ENCODE measurements at regions not wholly inside any gene's neighbourhood (a gene's known extent, or its start where the extent isn't known, plus 50 kb on each side); places are given as distances from the start of the nearest gene placed in this dataset.
"Not testable (repeated sequence)": the region's sequence is repeated elsewhere in the genome, so short reads cannot be mapped to it uniquely, and the experiment has no call there.

DNA sequence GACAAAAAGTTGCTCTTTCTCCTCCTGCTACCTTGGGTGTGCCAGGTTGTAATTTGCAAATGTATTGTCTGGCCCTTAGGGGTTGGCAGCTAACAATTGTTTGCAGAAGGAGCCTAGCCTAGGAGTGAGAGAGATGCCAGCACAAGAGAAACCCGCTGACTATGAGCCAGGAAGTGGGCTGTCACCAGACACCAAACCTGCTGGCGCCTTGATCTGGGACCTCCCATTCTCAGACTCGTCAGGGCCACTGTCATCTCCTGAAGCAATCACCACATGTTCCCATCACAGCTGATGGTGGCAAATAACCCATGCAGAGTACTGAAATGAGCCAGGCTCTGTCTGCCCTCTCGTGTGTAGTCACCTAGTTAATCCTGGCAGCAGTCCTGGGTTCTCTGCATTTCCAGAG is 406.4 kb upstream of the NPAP1 start:
- H3K4me3 ChIP-seq = no peak overlapping the region
- no peak overlapping the region for H3K27ac ChIP-seq (replicated peaks in 1 of 4)
- H3K27me3 ChIP-seq = no peaks in the 10 kb centered on the region
- intact Hi-C loops (cut with DNase I) = no loop called here
- H3K4me1 ChIP-seq = peaks cover 0 to 9% (median 0%) of the 10 kb centered on the region in 4 donors
- WGBS = 40% methylated on average over 2 of the region's 4 CpGs
- H3K9me3 ChIP-seq = no peaks in the 10 kb centered on the region
- TF ChIP-seq EP300 (IDR thresholded peaks at IDR 0.05) (no peak), POLR2AphosphoS5 (IDR thresholded peaks at IDR 0.05) (no peak)
- TF ChIP-seq, protein P1, sequence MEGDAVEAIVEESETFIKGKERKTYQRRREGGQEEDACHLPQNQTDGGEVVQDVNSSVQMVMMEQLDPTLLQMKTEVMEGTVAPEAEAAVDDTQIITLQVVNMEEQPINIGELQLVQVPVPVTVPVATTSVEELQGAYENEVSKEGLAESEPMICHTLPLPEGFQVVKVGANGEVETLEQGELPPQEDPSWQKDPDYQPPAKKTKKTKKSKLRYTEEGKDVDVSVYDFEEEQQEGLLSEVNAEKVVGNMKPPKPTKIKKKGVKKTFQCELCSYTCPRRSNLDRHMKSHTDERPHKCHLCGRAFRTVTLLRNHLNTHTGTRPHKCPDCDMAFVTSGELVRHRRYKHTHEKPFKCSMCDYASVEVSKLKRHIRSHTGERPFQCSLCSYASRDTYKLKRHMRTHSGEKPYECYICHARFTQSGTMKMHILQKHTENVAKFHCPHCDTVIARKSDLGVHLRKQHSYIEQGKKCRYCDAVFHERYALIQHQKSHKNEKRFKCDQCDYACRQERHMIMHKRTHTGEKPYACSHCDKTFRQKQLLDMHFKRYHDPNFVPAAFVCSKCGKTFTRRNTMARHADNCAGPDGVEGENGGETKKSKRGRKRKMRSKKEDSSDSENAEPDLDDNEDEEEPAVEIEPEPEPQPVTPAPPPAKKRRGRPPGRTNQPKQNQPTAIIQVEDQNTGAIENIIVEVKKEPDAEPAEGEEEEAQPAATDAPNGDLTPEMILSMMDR (IDR thresholded peaks at IDR 0.05) = no peak
- H3K36me3 ChIP-seq = no peaks in the 10 kb centered on the region
- no peak for DNase-seq (ENCODE audit: extremely low spot score)

DNA sequence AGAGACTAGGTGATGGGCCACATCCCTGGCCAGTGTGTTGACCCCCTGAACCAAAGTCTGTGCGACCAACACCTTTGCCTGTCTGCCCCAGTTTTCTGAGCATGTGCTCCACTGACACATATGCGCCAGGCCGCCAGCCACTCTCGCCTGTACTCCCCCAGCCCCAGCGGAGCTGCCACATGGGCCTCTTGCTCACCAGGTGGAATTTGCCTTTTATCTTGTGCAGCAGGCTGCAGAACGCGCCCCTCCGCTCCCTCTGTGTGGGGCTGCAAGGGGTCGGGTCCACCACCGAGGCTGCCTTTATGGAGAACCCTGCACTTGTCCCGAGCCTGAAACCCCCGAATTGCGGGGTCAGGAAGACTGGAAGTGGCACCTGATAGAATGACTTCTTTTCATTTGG is 405.7 kb upstream of the NPAP1 start:
- no peaks in the 10 kb centered on the region for H3K36me3 ChIP-seq
- H3K27ac ChIP-seq (replicated peaks in 1 of 4) = no peak overlapping the region
- intact Hi-C loops (cut with DNase I) = no loop called here
- no peak for DNase-seq (ENCODE audit: extremely low spot score)
- peaks cover 0 to 9% (median 0%) of the 10 kb centered on the region in 4 donors for H3K4me1 ChIP-seq
- no peaks in the 10 kb centered on the region for H3K9me3 ChIP-seq
- WGBS = 100% methylated on average over 2 of the region's 13 CpGs
- H3K4me3 ChIP-seq = no peak overlapping the region
- TF ChIP-seq POLR2A (IDR thresholded peaks at IDR 0.05; ENCODE audit: low read depth) (no peak), POLR2AphosphoS5 (IDR thresholded peaks at IDR 0.05) (no peak), EP300 (IDR thresholded peaks at IDR 0.05) (no peak)
- TF ChIP-seq, protein P1 (IDR thresholded peaks at IDR 0.05) = no peak
- H3K27me3 ChIP-seq = no peaks in the 10 kb centered on the region

DNA sequence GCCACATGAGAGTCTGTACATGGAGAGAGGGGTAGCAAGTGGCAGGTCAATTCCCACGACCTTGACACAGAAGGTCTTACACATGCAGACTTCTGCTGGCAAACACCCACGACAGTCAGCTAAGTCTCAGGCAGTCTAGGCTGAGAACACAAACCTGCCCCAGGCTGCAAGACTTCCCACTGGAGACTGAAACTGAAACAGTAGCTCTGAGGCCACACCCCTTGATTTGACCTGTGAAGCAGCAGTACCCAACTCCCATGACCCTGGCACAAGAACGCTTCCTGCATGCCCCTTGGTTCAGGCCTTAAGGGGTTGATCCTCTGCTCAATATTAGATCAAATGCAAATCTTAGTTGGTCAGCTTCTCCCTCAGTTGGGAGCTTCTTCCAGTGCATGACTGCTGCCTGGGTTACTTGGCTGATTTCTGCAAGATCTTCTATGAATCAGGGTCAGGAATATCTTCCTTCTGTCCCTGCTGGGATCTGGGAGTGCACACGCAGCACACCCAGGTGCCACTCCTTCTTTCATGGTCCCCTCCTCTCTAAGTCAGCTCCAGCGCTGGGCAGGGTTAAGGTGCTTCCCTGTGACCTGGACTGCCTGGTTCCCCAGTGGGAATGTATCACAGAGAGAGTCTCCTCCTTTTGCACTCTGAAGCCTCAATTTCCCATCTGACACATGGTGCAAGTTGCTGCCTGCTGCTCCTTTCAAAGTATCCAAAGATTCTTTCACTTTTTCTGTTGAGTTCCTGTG is 403.9 kb upstream of the NPAP1 start:
- H3K36me3 ChIP-seq; intact Hi-C loops (cut with DNase I); H3K4me1 ChIP-seq; H3K27me3 ChIP-seq; DNase-seq (ENCODE audit: extremely low spot score); H3K4me3 ChIP-seq; H3K9me3 ChIP-seq; H3K27ac ChIP-seq (replicated peaks in 1 of 4): not testable (repeated sequence)
- 80% methylated on average over 1 of the region's 5 CpGs for whole genome bisulfite sequencing

DNA sequence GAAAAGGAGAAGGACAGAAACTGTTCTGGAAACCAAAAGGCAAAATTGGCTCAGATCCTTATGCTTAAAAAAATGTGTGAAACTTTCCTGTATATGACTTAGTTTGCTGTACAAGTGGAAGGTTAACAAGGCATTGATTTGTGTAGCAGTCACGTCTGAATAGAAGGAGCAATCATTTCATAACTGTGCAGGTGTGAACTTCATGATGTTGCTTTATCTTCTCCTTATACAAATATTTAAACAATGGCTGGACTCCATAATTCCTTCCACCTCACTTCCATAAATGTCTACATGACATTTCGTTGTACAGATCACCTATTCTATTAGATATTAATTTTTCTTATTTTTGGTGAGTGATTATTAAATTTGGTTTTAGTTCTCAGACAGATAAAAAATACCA is 382.7 kb upstream of the NPAP1 start:
- H3K9me3 ChIP-seq = no peaks in the 10 kb centered on the region
- no peak overlapping the region for H3K4me3 ChIP-seq
- H3K27ac ChIP-seq (replicated peaks in 1 of 4) = no peak overlapping the region
- intact Hi-C loops (cut with DNase I) = no loop called here
- no peak for DNase-seq (ENCODE audit: extremely low spot score)
- 35% methylated on average over 2 of the region's 2 CpGs for WGBS
- TF ChIP-seq POLR2AphosphoS5 (IDR thresholded peaks at IDR 0.05) (no peak), POLR2A (IDR thresholded peaks at IDR 0.05; ENCODE audit: low read depth) (no peak), EP300 (IDR thresholded peaks at IDR 0.05) (no peak)
- TF ChIP-seq, protein P1 (IDR thresholded peaks at IDR 0.05) = no peak
- H3K4me1 ChIP-seq = no peaks in the 10 kb centered on the region
- H3K36me3 ChIP-seq = no peaks in the 10 kb centered on the region
- no peaks in the 10 kb centered on the region for H3K27me3 ChIP-seq

DNA sequence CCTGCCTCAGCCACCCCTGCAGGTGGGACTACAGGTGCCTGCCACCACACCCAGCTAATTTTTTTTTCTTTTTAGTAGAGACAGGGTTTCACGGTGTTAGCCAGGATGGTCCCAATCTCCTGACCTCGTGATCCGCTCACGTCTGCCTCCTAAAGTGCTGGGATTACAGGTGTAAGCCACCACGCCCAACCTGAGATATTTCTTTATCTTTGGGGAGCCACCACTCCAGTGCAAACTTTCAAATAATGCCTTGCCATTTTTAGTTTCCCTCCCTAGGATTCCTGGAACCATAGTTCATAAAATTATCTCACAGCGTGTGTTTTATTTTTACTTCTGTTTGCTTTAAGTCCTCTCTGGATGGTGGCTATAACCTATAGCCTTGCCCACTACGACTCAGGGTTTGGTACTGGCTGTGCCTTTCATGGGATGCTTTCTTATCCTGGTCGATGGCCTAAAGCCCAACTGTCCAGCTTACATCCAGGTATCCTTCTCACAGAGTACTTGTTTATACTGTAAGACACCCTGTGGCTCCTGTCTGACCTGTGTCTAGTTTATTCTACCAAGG is 374.7 kb upstream of the NPAP1 start:
- H3K36me3 ChIP-seq; DNase-seq (ENCODE audit: extremely low spot score); H3K9me3 ChIP-seq; H3K4me1 ChIP-seq; H3K27me3 ChIP-seq; H3K27ac ChIP-seq (replicated peaks in 1 of 4); H3K4me3 ChIP-seq; intact Hi-C loops (cut with DNase I): not testable (repeated sequence)
- WGBS = 66% methylated on average over 8 of the region's 8 CpGs

DNA sequence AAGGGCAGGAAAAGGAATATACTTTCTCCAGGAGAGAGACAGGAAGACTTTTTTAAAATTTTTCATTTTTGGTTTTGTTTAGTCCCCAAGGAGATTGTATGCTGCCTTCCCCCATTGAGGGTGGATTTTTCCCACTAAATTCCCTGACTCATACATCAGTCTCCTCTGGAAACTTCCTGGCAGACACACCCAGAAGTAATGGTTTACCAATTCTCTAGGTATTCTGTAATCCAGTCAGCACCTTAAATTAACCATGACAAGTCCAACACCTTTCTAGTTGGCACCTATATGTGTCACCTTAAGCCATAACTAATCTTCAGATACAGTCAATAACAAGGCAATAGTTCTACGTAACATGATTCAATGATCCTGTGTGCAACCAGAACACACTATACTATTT is 373.6 kb upstream of the NPAP1 start:
- intact Hi-C loops (cut with DNase I); DNase-seq (ENCODE audit: extremely low spot score); H3K4me3 ChIP-seq; H3K4me1 ChIP-seq; H3K27ac ChIP-seq (replicated peaks in 1 of 4); H3K9me3 ChIP-seq; H3K27me3 ChIP-seq; H3K36me3 ChIP-seq: not testable (repeated sequence)
- WGBS = 100% methylated on average over 1 of the region's 1 CpG

DNA sequence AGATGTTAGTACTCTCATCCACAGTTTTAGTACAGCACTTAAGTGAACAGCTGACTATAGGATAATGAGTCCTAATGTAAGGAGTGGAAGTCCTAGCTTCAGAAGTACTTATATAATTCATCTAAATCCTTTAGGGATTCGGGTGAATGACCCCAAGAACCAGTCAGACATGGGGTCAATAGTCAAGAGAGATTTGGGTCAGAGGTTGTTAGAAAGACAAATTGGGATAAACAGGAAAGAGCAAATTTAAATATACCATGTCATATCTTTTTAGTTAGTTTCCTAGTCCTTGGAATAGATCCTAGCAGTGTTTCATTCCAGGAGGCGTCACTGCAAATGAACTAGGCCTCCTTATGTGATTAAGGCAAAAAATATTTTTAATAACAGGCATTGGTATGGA is 370.8 kb upstream of the NPAP1 start:
- DNase-seq (ENCODE audit: extremely low spot score); H3K4me1 ChIP-seq; H3K4me3 ChIP-seq; H3K9me3 ChIP-seq; H3K36me3 ChIP-seq; H3K27me3 ChIP-seq; intact Hi-C loops (cut with DNase I); H3K27ac ChIP-seq (replicated peaks in 1 of 4): not testable (repeated sequence)
- 67% methylated on average over 2 of the region's 2 CpGs for WGBS

DNA sequence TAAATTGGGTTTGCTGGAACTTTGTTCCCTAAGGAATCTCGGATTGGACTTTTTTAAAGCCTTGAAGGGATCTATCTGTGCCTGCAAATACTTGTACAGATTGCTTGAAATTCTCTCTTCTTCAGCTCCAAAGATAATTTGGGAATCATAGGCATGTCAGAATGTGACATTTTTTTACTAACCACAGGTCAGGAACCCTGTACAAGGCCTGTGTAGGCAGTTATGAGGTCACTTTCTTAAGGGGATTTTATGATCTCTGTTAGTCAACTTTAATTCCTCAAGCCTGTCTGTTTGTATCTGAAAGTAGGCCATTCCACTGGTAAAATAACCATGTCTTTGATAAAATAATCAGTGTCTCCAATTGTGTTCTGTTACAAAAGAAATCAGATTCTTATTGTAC is 369.9 kb upstream of the NPAP1 start:
- H3K4me1 ChIP-seq; H3K4me3 ChIP-seq; H3K9me3 ChIP-seq; intact Hi-C loops (cut with DNase I); DNase-seq (ENCODE audit: extremely low spot score); H3K27ac ChIP-seq (replicated peaks in 1 of 4); H3K27me3 ChIP-seq; H3K36me3 ChIP-seq: not testable (repeated sequence)
- 68% methylated on average over 1 of the region's 1 CpG for WGBS

DNA sequence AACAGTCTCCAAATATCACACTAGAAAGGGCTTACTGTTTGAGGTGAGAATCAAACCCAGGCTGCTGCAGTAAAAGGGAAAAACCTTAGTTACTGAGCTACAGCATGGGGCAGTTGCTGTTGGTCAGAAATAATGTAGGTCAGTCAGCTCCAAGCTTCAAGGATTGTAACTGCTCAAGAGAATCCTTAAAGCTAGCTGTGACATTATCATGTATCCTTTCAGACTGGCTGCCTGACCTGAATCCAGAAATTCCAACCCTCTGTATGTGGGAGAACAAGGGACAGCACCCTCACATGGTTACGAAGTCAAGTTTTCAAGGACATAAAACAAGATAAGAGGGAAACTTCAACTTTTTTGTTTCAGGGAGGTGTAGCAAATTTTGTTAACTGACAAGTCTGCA is 365.9 kb upstream of the NPAP1 start:
- H3K4me1 ChIP-seq; intact Hi-C loops (cut with DNase I); H3K27ac ChIP-seq (replicated peaks in 1 of 4); H3K36me3 ChIP-seq; DNase-seq (ENCODE audit: extremely low spot score); H3K4me3 ChIP-seq; H3K27me3 ChIP-seq; H3K9me3 ChIP-seq: not testable (repeated sequence)
- whole genome bisulfite sequencing = 80% methylated on average over 1 of the region's 1 CpG

All from esophagus muscularis mucosa (tissue), 4 donors.